ENCODE measurements at regions not wholly inside any gene's neighbourhood (a gene's known extent, or its start where the extent isn't known, plus 50 kb on each side); places are given as distances from the start of the nearest gene placed in this dataset.

GRCh38 chr16:51509336-51509735 lies 358.3 kb upstream of the SALL1 start:
- no peak for DNase-seq (ENCODE audit: low spot score)

DNA sequence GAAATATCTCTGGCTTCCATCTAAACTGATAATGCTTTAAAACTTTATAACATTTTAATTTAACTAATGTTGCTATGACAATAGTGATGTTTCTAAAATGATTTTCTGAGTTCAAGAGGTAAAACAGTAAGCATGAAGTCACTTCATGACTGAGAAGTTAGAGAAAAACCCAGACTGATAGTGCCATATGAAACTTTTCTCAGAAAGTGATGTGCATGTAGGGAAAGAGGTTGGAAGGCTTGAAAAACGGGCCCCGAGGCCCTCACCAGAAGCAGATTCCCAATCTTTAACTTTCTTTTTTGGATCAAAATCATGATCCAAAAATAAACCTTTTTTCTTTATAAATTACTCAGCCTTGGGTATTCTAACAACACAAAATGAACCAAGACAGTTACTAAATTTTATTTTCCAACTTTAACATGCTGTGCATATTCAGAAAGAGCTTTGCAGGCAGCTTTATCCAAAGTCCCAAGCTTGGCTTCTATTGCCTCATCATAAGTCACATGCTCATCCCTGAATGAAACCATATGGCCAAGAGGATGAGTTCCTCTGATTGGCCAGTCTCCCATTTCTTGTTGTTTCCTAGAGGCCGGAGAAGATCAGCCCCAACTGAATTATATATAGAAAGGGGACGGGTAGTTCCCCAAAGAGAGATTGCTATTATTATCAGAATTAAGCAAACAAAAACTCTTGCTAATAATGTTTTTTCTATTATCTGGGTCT lies 357.6 kb upstream of the SALL1 start:
- no peak for DNase-seq (ENCODE audit: low spot score)

DNA sequence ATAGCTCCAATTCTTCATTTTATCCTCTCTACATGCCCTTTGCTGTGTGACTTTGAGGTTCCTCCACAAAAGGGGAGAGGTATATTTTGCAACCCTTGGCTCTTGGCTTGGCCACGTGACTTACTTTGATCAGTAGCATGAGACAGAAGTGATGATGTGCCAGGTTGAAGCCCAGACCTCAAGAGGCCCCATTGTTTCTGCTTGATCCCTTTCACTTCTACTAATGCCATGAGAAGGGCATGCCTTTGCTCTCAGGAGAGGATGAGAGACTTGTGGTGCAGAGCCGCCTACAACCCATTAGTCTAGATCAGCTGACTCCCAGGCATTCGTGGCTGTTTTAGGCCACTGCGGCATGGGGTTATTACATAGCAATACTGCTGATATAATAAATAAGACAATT lies 356.2 kb upstream of the SALL1 start:
- DNase-seq (ENCODE audit: low spot score): no peak

DNA sequence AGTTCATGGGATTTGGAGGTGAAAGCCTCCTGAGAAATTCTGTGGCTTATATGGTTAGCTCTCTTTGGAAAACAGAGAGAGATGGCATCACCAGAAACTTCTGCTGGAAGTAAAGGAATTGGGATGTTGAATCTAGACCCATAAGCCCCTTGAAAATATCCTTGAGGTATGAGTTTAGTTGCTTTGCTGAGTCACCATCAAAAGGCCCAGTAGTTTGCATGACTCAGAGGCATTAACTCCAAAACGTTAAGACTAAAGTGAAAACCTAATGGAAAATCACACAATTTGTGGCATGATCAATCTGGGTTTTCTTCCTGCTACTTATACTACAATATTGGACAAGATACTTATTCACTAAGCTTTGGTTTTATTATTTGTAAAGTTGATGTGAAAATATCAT lies 349.2 kb upstream of the SALL1 start:
- DNase-seq (ENCODE audit: low spot score): no peak

DNA sequence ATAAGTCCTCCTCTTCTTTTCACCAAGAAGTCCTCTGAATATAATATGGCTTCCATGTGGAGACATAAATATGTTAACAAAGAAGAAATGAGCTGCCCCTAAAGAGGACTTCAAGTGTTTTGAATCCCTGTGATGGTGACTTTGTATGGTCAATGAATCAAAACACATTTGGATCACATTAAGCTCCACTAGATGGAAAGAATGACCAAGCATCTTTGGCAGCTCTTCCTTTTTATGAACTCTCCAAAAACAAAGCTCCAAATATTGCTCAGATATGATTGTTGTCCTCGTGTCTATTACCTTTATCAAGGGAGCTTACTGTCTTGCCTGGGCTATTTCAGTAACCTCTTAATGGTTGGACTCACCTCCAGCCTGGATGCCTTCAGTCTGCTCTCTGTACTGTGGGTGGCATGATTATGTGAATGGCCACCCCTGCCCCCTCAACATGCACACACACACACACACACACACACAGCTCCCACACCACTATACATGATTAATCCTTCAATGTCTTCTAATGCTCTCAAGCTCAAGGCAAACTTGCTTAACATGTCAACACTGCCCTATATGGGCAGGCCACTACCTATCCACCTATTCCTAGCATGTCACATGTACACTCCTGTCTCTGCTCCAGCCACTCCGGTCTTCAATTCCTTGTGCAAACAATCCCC lies 346.6 kb upstream of the SALL1 start:
- DNase-seq (ENCODE audit: low spot score): no peak

- DNase-seq (ENCODE audit: low spot score): no peak
Measured at GRCh38 chr16:51490866-51491265, 339.8 kb upstream of the SALL1 start.

DNA sequence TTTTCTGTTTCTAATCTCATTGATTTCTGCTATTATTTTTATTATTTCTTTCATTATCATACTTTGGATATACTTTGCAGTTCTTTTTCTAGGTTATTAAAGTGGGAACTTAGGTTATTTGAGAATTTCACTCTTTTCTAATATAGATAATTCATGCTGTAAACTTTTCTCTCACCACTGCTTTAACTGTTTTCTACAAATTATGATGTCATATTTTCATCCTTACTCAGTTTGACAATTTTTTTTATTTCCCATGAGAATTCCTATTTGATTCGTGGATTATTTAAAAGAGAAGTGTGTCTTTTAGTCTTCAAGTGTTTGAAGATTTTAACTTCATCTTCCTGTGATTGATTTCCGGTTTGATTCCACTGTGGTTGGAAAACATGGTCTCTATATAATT lies 336.8 kb upstream of the SALL1 start:
- no peak for DNase-seq (ENCODE audit: low spot score)

GRCh38 chr16:51474414-51475091 lies 323.5 kb upstream of the SALL1 start:
- DNase-seq (ENCODE audit: low spot score): no peak

DNA sequence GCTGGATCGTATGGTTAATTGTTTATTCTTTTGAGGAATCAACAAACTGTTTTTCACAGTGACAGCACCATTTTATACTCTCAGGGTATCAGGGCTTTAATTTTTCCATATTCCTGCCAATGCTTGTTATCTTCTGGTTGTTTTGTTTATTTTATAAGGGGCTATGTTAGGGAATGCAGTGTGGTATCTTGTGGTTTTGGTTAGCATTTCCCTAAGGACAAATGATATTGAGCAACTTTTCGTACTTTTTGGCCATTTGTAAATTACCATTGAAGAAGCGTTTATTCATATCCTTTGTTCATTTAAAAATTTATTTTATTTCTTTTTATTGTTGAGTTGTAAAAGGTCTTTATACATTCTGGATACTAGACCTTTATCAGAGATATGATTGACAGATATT lies 322.0 kb upstream of the SALL1 start:
- no peak for DNase-seq (ENCODE audit: low spot score)

DNA sequence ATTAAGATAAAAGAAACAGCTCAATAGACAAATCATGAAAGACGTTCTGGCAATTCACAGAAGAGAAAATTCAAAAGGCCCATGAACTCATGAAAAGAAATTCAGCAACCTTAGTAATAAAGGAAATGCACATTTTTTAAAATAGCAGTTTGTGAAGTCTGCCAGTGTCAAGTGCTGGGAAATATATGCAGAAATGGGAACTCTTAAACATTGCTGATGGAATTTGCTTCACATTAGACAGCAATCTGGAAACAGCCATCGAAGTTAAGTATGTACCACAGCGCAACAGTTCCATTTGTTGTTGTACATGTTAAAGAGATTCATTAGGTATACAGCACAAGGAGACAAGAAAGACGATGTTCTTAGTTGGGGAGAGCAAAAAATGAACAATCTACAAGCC lies 319.4 kb upstream of the SALL1 start:
- no peak for DNase-seq (ENCODE audit: low spot score)

DNA sequence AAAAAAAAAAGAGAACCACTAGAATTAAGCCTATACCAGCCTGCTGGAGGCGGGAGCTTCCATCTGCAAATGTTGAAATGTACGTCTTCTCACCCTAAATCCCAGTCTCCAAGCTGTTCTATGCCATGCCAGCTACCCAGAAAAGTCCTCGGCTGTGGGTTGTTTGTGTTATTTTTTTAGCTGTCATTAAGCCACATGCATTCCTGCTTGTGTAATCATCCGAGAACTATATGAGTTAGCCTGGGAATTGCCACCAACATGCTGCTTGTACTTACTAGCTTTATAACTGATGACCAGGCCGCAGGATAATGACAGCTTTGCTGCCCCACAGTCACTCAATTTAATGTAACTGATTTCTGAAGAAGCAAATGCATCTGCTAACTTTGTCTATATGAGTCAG lies 313.9 kb upstream of the SALL1 start:
- DNase-seq (ENCODE audit: low spot score): no peak

- no peak for DNase-seq (ENCODE audit: low spot score)
Measured at GRCh38 chr16:51461255-51461654, 310.2 kb upstream of the SALL1 start.

- no peak for DNase-seq (ENCODE audit: low spot score)
Measured at GRCh38 chr16:51458356-51459140, 307.5 kb upstream of the SALL1 start.

DNA sequence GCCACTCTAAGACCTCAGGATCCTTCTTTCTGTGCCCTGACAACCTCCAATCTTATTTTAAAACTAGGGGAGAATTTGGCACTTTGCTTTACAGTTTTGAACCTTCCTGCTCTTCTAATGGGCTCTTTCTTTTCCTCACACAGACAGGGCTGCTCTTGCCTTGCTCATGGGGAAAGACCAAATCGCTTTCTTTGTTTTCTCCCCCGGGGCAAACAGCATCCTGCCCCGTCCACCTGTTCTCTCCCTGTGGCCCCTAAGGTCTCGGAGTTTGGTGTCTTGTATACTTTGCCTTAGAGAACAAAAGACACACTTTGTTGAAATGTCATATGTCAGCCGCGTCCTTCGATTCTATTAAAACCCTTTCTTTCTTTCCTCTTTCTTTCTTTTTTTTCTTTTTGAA lies 306.7 kb upstream of the SALL1 start:
- no peak for DNase-seq (ENCODE audit: low spot score)

DNA sequence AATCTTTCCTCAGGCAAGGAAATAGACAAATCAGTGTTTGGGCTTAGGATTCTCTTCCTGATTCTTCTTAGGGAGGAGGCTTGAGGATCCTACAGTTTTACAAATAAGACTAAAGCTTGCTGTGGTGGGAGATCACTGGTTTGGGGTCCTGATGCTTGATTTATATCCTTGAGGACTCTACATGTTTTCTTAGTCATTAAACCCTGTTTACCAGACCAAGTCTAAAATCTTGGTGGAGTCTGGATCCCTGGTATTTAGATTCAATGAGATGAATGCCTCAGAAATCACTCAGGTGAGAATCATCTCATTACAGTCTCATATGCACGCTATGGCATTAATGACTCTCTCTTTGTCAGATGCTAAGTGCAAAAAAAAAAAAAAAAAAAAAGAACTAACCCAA lies 304.3 kb upstream of the SALL1 start:
- no peak for DNase-seq (ENCODE audit: low spot score)

- DNase-seq (ENCODE audit: low spot score): no peak
Measured at GRCh38 chr16:51453251-51453650, 302.2 kb upstream of the SALL1 start.

- no peak for DNase-seq (ENCODE audit: low spot score)
Measured at GRCh38 chr16:51450909-51451308, 299.8 kb upstream of the SALL1 start.

- no peak for DNase-seq (ENCODE audit: low spot score)
Measured at GRCh38 chr16:51450376-51450775, 299.3 kb upstream of the SALL1 start.

DNA sequence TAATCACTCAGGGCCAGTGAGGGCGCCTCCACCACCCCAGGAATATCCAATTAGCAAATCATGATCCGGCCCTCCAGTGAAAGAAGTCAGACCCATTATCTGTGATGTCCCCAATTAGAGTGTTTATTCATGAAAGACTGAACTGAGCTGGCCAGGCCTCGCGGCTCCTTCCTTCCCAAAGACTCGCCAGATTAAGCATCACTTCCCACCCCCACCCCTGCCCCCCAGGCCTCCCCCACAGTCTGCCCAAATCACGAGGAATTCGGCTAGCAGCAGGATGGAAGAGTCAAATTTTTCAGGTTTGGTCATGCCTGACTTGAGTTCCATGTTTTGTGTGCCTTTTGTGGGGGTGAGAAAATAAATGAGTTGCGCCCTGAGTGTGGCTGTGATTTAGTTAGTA lies 298.4 kb upstream of the SALL1 start:
- DNase-seq (ENCODE audit: low spot score): no peak

GRCh38 chr16:51445250-51445649 lies 294.2 kb upstream of the SALL1 start:
- no peak for DNase-seq (ENCODE audit: low spot score)

DNA sequence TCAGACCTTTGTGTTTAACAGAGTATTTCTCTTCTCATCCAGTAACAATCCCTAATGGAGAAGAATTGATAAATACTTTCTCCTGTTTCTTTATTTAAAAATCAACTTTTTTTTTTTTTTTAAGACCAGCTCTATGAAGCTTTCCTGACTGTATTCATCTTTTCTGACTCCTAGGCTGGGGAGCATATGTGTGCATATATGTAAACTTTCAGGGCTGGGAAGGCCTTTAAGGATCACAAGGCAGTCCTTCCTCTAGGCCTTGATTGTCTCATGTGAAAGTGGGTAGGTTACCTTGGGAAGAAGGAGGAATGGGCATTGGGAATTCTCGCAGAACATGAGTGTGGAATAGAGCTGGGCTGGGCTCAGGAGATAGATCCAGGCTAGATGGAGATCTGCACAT lies 292.9 kb upstream of the SALL1 start:
- no peak for DNase-seq (ENCODE audit: low spot score)

All from mesenteric fat pad (tissue), 1 donor.